GM23338 (cell line): ENCODE measurements at regions not wholly inside any gene's neighbourhood (a gene's known extent, or its start where the extent isn't known, plus 50 kb on each side); places are given as distances from the start of the nearest gene placed in this dataset.

Source experiments
- ATAC-seq: fragments of 200-7000 bp; cut with Tn5 transposase; 3 replicates; pipeline ENCODE4 v1.9.1; 2020
- DNase-seq: peaks from one replicate; pipeline ENCODE4 v3.0.0-alpha.2; 2015; ENCODE audit warnings: low spot score
- H2AFZ ChIP-seq: fragments of 200-600 bp; sonication (generic); 2 replicates; pipeline ENCODE4 v1.8.0; 2016; ENCODE audit warnings: antibody characterized with exemption, mild to moderate bottlenecking, moderate library complexity
- H3F3A ChIP-seq: fragments of 200-600 bp; sonication (generic); replicated peaks from 2 replicates; pipeline ENCODE4 v1.8.0; 2017; ENCODE audit warnings: antibody characterized with exemption, mixed run types, low read depth
- H3K27ac ChIP-seq: fragments of 200-600 bp; sonication (generic); 2 replicates; pipeline ENCODE4 v1.6.1; 2016; ENCODE audit warnings: low read depth
- H3K27me3 ChIP-seq: fragments of 200-600 bp; sonication (generic); 2 replicates; pipeline ENCODE4 v1.8.0; 2016; ENCODE audit warnings: mild to moderate bottlenecking, mixed run types, moderate library complexity; ENCODE audit not compliant: insufficient read depth
- H3K36me3 ChIP-seq: fragments of 200-600 bp; sonication (generic); 2 replicates; pipeline ENCODE4 v1.8.0; 2016; ENCODE audit warnings: mild to moderate bottlenecking; ENCODE audit not compliant: insufficient read depth
- H3K4me1 ChIP-seq: fragments of 200-600 bp; sonication (generic); 2 replicates; pipeline ENCODE4 v1.8.0; 2016; ENCODE audit warnings: mild to moderate bottlenecking, moderate library complexity; ENCODE audit not compliant: insufficient read depth
- H3K4me2 ChIP-seq: fragments of 200-600 bp; sonication (generic); 2 replicates; pipeline ENCODE4 v1.7.1; 2017; ENCODE audit warnings: mixed run types
- H3K4me3 ChIP-seq: fragments of 200-600 bp; sonication (generic); 2 replicates; pipeline ENCODE4 v1.6.1; 2016; ENCODE audit warnings: mixed run types
- H3K79me2 ChIP-seq: fragments of 200-600 bp; sonication (generic); replicated peaks from 2 replicates; pipeline ENCODE4 v1.8.0; 2017; ENCODE audit warnings: mild to moderate bottlenecking; ENCODE audit not compliant: insufficient read depth
- H3K9me2 ChIP-seq: fragments of 200-600 bp; sonication (generic); 2 replicates; pipeline ENCODE4 v1.8.0; 2017; ENCODE audit not compliant: insufficient read depth
- H4K20me1 ChIP-seq: fragments of 200-600 bp; sonication (generic); replicated peaks from 2 replicates; pipeline ENCODE4 v1.8.0; 2017; ENCODE audit warnings: mild to moderate bottlenecking; ENCODE audit not compliant: insufficient read depth
- H3K27ac Mint-ChIP-seq: 2 replicates; pipeline ENCODE4 v1.8.0; 2020; ENCODE audit warnings: inconsistent platforms, mild to moderate bottlenecking, moderate library complexity, mixed read lengths
- H3K27me3 Mint-ChIP-seq: 3 replicates; pipeline ENCODE4 v1.8.0; 2022; ENCODE audit warnings: low read depth, mild to moderate bottlenecking, moderate library complexity, mixed read lengths, inconsistent platforms; ENCODE audit not compliant: insufficient read depth, poor library complexity
- H3K36me3 Mint-ChIP-seq: 3 replicates; pipeline ENCODE4 v1.8.0; 2021; ENCODE audit warnings: low read depth, mild to moderate bottlenecking, inconsistent platforms, moderate library complexity, mixed read lengths
- H3K4me1 Mint-ChIP-seq: 3 replicates; pipeline ENCODE4 v1.8.0; 2020; ENCODE audit warnings: mild to moderate bottlenecking, inconsistent platforms, mixed read lengths
- H3K4me3 Mint-ChIP-seq: 3 replicates; pipeline ENCODE4 v1.8.0; 2021; ENCODE audit warnings: moderate library complexity, mild to moderate bottlenecking, inconsistent platforms, mixed read lengths
- H3K9me3 Mint-ChIP-seq: 3 replicates; pipeline ENCODE4 v1.8.0; 2020; ENCODE audit warnings: moderate library complexity, mild to moderate bottlenecking, inconsistent platforms, mixed read lengths
- CREB1 ChIP-seq: fragments of 250-450 bp; sonication (Bioruptor Pico); IDR thresholded peaks from 2 replicates; pipeline ENCODE4 v1.5.0; 2020; ENCODE audit warnings: low read depth, mild to moderate bottlenecking, moderate library complexity
- CTCF ChIP-seq, 2 experiments: fragments of 200-600 bp in 1 of 2; sonication (generic) in 1 of 2; conservative IDR thresholded peaks; 2 replicates each; pipeline versions ENCODE4 v1.5.1 to v1.6.1; 2016 to 2017; ENCODE audit warnings: antibody characterized with exemption in 2 of 2, low read depth in 2 of 2, mild to moderate bottlenecking in 2 of 2, moderate library complexity in 1 of 2
- ETS1 ChIP-seq: IDR thresholded peaks from 2 replicates; pipeline ENCODE4 v1.6.1; 2016; ENCODE audit warnings: antibody characterized with exemption
- EZH2 ChIP-seq: fragments of 200-600 bp; sonication (generic); IDR thresholded peaks from one replicate; pipeline ENCODE4 v1.8.0; 2017; ENCODE audit warnings: antibody characterized with exemption, mild to moderate bottlenecking, low read depth; ENCODE audit not compliant: unreplicated experiment
- EZH2phosphoT487 ChIP-seq: fragments of 200-600 bp; sonication (generic); IDR thresholded peaks from one replicate; pipeline ENCODE4 v1.8.1; 2018; ENCODE audit warnings: antibody characterized with exemption; ENCODE audit not compliant: unreplicated experiment
- JUNB ChIP-seq: IDR thresholded peaks from one replicate; pipeline ENCODE4 v1.6.1; 2016; ENCODE audit warnings: antibody characterized with exemption; ENCODE audit not compliant: unreplicated experiment
- NANOG ChIP-seq: IDR thresholded peaks from 2 replicates; pipeline ENCODE4 v1.6.1; 2016; ENCODE audit warnings: antibody characterized with exemption, borderline replicate concordance
- POLR2AphosphoS5 ChIP-seq: IDR thresholded peaks from 2 replicates; pipeline ENCODE4 v1.6.1; 2016; ENCODE audit warnings: antibody characterized with exemption, low read depth
- REST ChIP-seq: IDR thresholded peaks from one replicate; pipeline ENCODE4 v1.6.1; 2018; ENCODE audit warnings: antibody characterized with exemption; ENCODE audit not compliant: unreplicated experiment
- STAT1 ChIP-seq: IDR thresholded peaks from one replicate; pipeline ENCODE4 v1.6.1; 2016; ENCODE audit warnings: antibody characterized with exemption; ENCODE audit not compliant: unreplicated experiment
- ZNF114 ChIP-seq: fragments of 250-450 bp; sonication (Bioruptor Pico); IDR thresholded peaks from 2 replicates; pipeline ENCODE4 v1.5.0; 2020; ENCODE audit warnings: mild to moderate bottlenecking, moderate library complexity
- ZNF331 ChIP-seq: fragments of 250-450 bp; sonication (Bioruptor Pico); IDR thresholded peaks from 2 replicates; pipeline ENCODE4 v1.5.0; 2020; ENCODE audit warnings: low read depth, mild to moderate bottlenecking, moderate library complexity
- ZNF462 ChIP-seq: fragments of 250-450 bp; sonication (Bioruptor Pico); IDR thresholded peaks from 2 replicates; pipeline ENCODE4 v1.5.0; 2020; ENCODE audit warnings: mild to moderate bottlenecking, moderate library complexity

- TF ChIP-seq ZNF331 (no peak), ETS1 (no peak), CTCF (conservative IDR thresholded peaks at IDR 0.05; ENCODE audit: low read depth in 2 of 2) (no peak), NANOG (no peak), JUNB (no peak), EZH2phosphoT487 (no peak), STAT1 (no peak), EZH2 (no peak), ZNF462 (no peak), REST (no peak), ZNF114 (CRISPR knock-in tag) (no peak), POLR2AphosphoS5 (no peak), CREB1 (no peak)
- no peak for ATAC-seq
These were observed 114.9 kb downstream of the CDH26 start for GRCh38 chr20:60073086-60073485.

More at GRCh38 chr20:60073086-60073485, 114.9 kb downstream of the CDH26 start:
- no peaks in the 10 kb centered on the region for H3K4me1 Mint-ChIP-seq
- Histone ChIP-seq H3K79me2 (no peaks in the 10 kb centered on the region), H3K36me3 (no peaks in the 10 kb centered on the region), H3K4me1 (no peaks in the 10 kb centered on the region), H3K9me2 (no peaks in the 10 kb centered on the region), H4K20me1 (no peaks in the 10 kb centered on the region), H3K27me3 (no peaks in the 10 kb centered on the region), H3F3A (no peaks in the 10 kb centered on the region), H3K4me2 (no peak overlapping the region), H2AFZ (no peak overlapping the region), H3K4me3 (no peak overlapping the region), H3K27ac (no peak overlapping the region)
- H3K4me3 Mint-ChIP-seq = no peak overlapping the region
- H3K9me3 Mint-ChIP-seq = peaks cover 3% of the 10 kb centered on the region; the same call in 2 of the 3 replicates
- no peak overlapping the region for H3K27ac Mint-ChIP-seq
- DNase-seq = no peak
- no peaks in the 10 kb centered on the region for H3K36me3 Mint-ChIP-seq
- H3K27me3 Mint-ChIP-seq = peaks cover 9% of the 10 kb centered on the region
